Peyer's patch (tissue), 4 donors: ENCODE measurements at regions not wholly inside any gene's neighbourhood (a gene's known extent, or its start where the extent isn't known, plus 50 kb on each side); places are given as distances from the start of the nearest gene placed in this dataset.
"Not testable (repeated sequence)": the region's sequence is repeated elsewhere in the genome, so short reads cannot be mapped to it uniquely, and the experiment has no call there.

Experiments used
- DNase-seq, 3 donors: peaks; one replicate each; pipeline ENCODE4 v3.0.0-alpha.2; 2017 to 2019
- H3K27ac ChIP-seq, 4 donors: fragments of 200-600 bp; sonication (generic); one replicate each; pipeline ENCODE4 v1.5.1; 2016 to 2019
- H3K27me3 ChIP-seq, 2 donors: fragments of 200-600 bp; sonication (generic); one replicate each; pipeline ENCODE4 v1.5.1; 2019
- H3K36me3 ChIP-seq, 3 donors: fragments of 200-600 bp; sonication (generic); one replicate each; pipeline ENCODE4 v1.5.1; 2016 to 2019
- H3K4me1 ChIP-seq, 4 donors: fragments of 200-600 bp; sonication (generic); one replicate each; pipeline ENCODE4 v1.5.1; 2016 to 2019
- H3K4me3 ChIP-seq, 4 donors: fragments of 200-600 bp; sonication (generic); 1 replicate in 3 of 4; 2 replicates in 1 of 4; pipeline ENCODE4 v1.5.1; 2016 to 2019; ENCODE audit warnings: mild to moderate bottlenecking in 1 of 4
- H3K9me3 ChIP-seq, 4 donors: fragments of 200-600 bp; sonication (generic); one replicate each; pipeline ENCODE4 v1.5.1; 2016 to 2019; ENCODE audit warnings: mild to moderate bottlenecking in 1 of 4
- POLR2A ChIP-seq, 2 donors: fragments of 450-650 bp; IDR thresholded peaks; one replicate each; pipeline ENCODE4 v1.5.1; 2017; ENCODE audit warnings: antibody characterized with exemption in 2 of 2, mild to moderate bottlenecking in 2 of 2, moderate library complexity in 2 of 2
- TF ChIP-seq, protein P1 (sequence below), 6 experiments: fragments of 450-650 bp in 4 of 6; fragments of 200-600 bp in 2 of 6; sonication (generic) in 1 of 6; IDR thresholded peaks; one replicate each; pipeline ENCODE4 v1.5.1; 2017 to 2019; ENCODE audit warnings: antibody characterized with exemption in 6 of 6, mild to moderate bottlenecking in 3 of 6, moderate library complexity in 1 of 6

DNA sequence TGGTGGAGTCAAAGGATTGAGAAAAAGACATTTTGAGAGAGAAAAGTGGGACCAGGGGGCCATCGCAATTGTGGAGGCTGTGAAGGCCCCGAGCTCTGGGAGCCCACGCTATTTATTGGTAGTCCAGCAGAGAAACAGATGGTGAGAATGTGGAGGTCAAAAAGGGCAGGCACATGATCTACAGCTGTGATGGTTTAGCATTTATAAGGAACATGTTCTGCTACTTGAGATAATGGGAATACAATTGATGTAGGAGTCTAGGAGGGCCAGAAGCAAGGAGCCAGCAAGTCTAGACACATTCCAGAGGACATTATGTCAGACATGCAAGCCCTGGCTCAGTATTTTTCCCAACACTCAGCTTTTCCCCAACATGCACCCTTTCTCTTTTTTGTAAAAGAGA, 283.4 kb upstream of the MTPN start:
- not testable (repeated sequence) for H3K27ac ChIP-seq, H3K9me3 ChIP-seq, H3K27me3 ChIP-seq, H3K36me3 ChIP-seq, H3K4me3 ChIP-seq, DNase-seq, H3K4me1 ChIP-seq

DNA sequence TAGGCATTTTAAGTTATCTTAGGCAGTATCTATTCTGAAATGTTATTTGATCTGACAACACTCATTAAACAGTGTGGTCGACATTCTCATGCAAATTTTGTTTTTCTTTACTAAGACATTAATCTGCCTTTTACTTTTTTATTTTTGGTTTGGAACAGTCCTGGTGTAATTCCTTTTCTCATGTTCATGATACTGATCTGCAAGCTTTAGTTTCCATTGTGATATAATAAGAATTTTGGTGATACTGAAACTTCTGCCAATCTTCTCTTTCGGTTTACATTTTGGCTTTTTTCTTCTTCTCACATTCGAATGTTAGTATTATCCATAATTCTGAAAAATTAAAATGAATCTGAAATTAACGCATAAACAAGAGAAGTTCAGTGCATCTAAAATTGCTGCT, 281.9 kb upstream of the MTPN start:
- Histone ChIP-seq H3K36me3 (no peaks in the 10 kb centered on the region), H3K27ac (no peak overlapping the region), H3K4me1 (no peaks in the 10 kb centered on the region), H3K9me3 (no peaks in the 10 kb centered on the region), H3K27me3 (no peaks in the 10 kb centered on the region), H3K4me3 (no peak overlapping the region)
- DNase-seq = no peak
- TF ChIP-seq, protein P1, sequence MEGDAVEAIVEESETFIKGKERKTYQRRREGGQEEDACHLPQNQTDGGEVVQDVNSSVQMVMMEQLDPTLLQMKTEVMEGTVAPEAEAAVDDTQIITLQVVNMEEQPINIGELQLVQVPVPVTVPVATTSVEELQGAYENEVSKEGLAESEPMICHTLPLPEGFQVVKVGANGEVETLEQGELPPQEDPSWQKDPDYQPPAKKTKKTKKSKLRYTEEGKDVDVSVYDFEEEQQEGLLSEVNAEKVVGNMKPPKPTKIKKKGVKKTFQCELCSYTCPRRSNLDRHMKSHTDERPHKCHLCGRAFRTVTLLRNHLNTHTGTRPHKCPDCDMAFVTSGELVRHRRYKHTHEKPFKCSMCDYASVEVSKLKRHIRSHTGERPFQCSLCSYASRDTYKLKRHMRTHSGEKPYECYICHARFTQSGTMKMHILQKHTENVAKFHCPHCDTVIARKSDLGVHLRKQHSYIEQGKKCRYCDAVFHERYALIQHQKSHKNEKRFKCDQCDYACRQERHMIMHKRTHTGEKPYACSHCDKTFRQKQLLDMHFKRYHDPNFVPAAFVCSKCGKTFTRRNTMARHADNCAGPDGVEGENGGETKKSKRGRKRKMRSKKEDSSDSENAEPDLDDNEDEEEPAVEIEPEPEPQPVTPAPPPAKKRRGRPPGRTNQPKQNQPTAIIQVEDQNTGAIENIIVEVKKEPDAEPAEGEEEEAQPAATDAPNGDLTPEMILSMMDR (IDR thresholded peaks at IDR 0.05) = no peak
- no peak for TF ChIP-seq POLR2A (IDR thresholded peaks at IDR 0.05)

DNA sequence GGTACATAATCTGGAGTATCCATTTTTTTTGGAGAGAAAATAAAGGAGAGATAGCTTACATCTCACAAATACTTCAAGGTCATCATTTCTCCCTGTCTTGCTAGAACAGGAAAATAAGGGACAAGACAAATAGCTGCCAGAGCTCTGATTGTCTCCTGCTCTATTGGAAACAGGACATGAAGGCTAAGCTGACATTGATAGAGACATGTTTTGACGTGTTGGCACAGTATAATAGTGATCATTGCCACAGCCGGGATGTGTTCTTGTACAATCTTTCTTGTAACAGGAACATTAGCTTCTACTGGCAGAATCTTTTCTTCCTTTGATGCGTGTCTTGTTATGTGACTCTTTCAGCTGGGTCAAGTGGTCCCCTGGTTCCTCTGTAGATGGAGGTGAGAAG, 279.3 kb upstream of the MTPN start:
- Histone ChIP-seq H3K9me3 (peaks cover 0 to 4% (median 0%) of the 10 kb centered on the region in 4 donors), H3K27ac (no peak overlapping the region), H3K36me3 (no peaks in the 10 kb centered on the region), H3K4me3 (no peak overlapping the region), H3K27me3 (no peaks in the 10 kb centered on the region), H3K4me1 (no peaks in the 10 kb centered on the region)
- DNase-seq = no peak
- TF ChIP-seq POLR2A (IDR thresholded peaks at IDR 0.05) = no peak
- TF ChIP-seq, protein P1 (IDR thresholded peaks at IDR 0.05) = no peak

DNA sequence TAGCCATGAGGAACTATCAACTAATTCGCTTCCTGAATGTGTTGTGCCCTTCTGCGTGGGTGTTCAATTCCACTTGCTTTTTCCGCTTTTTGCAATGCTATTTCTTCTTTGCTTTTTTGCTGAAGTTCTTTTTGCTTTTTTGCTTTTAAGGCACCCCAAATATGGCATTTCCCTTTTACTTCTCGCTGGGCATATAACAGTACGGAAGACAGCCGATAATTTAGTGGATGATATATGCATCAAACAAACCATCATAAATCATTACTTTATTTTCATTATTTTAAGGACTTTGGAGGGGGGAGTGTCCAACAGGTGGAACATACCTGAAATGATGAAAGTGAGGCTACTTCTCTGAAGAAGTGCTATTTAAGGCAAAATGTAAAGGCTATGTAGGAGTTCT, 277.0 kb upstream of the MTPN start:
- Histone ChIP-seq H3K27me3 (no peaks in the 10 kb centered on the region), H3K4me3 (no peak overlapping the region), H3K27ac (no peak overlapping the region), H3K36me3 (no peaks in the 10 kb centered on the region), H3K9me3 (peaks cover 0 to 4% (median 0%) of the 10 kb centered on the region in 4 donors), H3K4me1 (no peaks in the 10 kb centered on the region)
- no peak for DNase-seq
- no peak for TF ChIP-seq POLR2A (IDR thresholded peaks at IDR 0.05)
- TF ChIP-seq, protein P1 (IDR thresholded peaks at IDR 0.05) = no peak

DNA sequence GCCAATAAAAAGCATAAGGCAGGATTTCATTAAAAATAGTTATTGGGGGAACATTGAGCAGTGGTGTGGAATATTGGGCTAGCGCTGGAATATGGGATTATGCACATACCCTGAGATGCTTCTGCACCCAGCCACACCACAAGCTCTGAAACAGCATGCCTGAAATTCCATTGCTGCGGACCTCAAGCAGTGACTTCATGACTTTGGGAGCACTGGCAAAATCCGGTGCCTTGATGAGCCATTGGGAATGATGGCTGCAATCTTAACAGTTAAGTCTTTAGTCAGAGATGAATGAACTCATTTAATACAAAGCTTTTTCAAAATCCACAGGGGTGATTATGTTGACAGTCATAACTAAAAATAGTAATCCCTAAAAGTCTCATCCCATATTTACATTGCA, 274.7 kb upstream of the MTPN start:
- Histone ChIP-seq H3K27me3 (no peaks in the 10 kb centered on the region), H3K36me3 (no peaks in the 10 kb centered on the region)
- TF ChIP-seq, protein P1 (IDR thresholded peaks at IDR 0.05) = no peak
- no peak for TF ChIP-seq POLR2A (IDR thresholded peaks at IDR 0.05)

DNA sequence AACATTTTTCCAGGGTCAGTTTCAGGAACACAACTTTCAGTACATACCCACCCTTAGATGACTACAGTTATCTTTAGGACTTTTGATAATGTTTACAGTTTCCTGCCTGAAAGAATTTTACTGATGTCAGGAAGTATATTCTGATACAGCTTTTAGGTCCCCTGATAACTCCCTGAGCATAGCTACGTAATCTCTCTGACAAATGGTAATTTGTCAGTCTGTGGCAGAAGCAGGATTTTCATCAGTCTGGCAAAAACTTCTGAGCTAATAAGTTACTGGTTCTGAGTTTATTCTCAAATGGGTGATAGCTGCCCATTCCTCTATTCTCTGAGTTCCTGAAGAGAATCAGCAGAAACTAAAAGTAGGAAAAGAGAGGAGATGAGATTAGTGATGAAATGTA, 270.1 kb upstream of the MTPN start:
- Histone ChIP-seq H3K27ac (no peak overlapping the region), H3K4me1 (no peaks in the 10 kb centered on the region), H3K9me3 (no peaks in the 10 kb centered on the region), H3K36me3 (no peaks in the 10 kb centered on the region), H3K4me3 (no peak overlapping the region), H3K27me3 (no peaks in the 10 kb centered on the region)
- TF ChIP-seq, protein P1 (IDR thresholded peaks at IDR 0.05) = no peak
- DNase-seq = no peak

More for the DNA sequence above, 274.7 kb upstream of the MTPN start:
- no peak for DNase-seq
- Histone ChIP-seq H3K4me1 (no peaks in the 10 kb centered on the region), H3K4me3 (no peak overlapping the region), H3K9me3 (peaks cover 0 to 4% (median 0%) of the 10 kb centered on the region in 4 donors), H3K27ac (no peak overlapping the region)
